ENCODE measurements at regions not wholly inside any gene's neighbourhood (a gene's known extent, or its start where the extent isn't known, plus 50 kb on each side); places are given as distances from the start of the nearest gene placed in this dataset.

DNA sequence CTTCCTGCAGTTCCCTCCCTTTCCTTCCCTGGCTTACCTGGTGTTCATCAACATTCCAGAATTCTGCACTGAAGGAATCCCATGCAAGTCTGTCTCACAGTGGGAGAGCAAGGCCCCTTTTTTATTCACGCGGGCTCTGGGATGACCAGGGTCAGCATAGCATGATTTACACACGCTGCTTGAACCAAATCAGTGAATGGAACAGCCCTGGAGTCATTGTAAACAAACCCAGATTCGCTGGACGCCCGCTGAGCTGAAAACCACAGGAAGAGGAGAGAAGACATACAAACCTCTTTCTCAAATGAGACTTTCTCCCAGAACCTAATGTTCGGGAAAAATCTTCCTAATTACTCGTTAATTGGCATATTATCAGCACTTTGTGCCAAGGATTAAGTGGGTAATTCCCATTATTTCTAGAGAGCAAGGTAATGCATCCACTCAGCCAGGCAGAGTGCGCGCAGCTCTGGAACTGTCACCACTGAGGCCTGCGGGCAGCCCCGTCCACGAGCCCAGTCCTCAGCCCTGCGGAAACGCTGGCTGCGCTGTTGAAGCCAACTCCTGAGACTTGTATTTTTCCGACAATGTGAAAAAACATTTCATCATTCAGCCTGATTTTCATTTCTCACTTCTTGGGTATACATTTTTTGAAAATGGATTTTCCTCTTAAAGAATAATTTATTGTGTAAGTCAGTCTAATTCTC is 140.0 kb downstream of the ETS2 start:
- no peak for DNase-seq (ENCODE audit: insufficient read length, low spot score)
- no peak for FAIRE-seq

DNA sequence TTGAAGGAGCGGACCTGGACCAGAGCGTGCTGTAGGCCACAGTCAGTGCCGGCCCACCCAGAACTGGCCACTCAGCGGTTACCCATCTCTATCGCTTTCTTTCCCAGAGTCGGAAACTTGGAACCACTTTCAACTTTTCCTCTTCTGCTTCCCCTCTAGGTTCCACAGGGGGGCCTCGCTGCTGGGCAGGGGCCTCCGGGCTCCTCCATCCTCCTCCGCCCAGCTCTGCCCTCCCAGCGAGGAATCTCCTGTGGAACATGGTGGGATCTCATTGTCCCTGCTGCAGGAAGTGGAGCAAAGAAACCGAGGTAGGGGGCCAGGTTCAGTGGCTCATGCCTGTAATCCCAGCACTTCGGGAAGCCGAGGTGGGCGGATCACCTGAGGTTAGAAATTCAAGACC is 139.2 kb downstream of the ETS2 start:
- FAIRE-seq: no peak
- DNase-seq (ENCODE audit: insufficient read length, low spot score): no peak

DNA sequence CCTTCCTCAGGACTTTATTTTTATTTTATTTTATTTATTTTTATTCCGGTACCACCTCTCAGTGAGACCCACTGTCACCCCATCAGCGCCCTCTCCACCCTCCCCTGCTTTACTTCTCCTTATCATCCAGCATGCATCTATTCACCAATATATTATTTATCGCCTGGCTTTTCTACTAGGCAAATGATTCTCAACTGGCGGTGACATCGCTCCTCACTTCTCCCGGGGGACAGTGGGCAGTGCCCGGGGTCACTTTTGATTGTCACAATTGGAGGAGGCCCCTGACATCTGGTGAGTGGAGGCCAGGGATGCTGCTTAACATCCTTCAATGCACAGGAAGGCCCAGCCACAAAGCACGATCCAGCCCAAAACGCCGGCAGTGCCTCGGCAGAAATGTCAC is 138.7 kb downstream of the ETS2 start:
- DNase-seq (ENCODE audit: insufficient read length, low spot score): no peak
- no peak for FAIRE-seq

DNA sequence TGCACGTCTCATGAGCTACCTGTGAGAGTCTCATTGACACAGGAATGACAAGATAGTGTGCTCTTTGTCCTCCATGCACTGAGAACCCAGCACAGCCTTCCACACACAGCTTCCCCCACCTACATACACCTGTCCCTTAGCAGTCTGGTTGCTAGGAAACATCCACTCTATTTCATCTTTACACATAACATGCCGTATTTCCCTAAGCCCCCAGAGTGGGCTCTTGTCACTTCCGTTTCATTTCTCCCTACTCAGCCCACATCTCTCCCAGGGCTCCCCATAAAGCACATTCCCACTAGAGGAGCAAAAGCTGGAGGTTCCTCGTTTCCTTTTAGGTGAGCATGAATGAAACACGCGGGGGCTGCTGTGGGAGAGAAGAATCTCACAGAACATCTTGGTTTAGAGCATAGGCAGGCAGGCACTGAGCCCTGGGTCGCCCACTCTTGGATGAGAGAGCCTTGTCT is 137.1 kb downstream of the ETS2 start:
- FAIRE-seq (no peak), DNase-seq (ENCODE audit: insufficient read length, low spot score) (no peak)

DNA sequence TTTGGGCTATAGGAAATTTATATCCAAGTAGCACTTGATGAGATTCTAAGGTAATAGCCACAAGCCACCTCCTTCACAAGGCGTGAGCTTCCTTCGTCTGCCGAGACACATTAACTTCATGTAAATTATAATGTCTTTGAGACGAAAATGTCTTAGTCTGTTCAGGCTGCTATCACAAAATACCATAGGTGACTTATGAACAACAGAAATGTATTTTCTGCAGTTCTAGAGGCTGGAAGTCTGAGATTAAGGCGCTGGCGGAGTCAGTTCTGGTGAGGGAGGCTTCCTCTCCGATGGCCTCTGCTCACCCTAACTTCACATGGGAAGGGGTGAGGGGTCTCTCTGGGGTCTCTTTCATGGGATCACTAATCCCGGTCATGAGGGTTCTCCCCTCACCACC is 133.0 kb downstream of the ETS2 start:
- FAIRE-seq (no peak), DNase-seq (ENCODE audit: insufficient read length, low spot score) (no peak)

DNA sequence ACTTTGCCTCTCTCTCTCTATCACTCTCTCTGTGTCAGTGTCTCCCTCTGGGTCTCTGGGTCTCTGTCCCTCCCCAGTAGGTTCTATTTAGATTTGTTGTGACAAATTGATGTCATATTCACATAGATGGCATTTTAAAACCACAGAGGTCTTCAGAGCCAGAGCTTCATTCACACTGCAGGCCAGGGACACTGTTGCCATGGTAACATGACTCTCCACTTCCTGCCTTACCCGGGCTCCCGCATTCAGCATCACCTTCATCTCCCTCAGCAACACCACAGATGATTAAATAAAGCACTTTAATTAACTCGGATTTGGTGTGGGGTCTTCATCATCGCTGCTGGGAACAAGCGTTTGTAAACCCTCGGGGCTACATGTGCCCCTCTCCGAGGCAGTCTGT is 132.6 kb downstream of the ETS2 start:
- DNase-seq (ENCODE audit: insufficient read length, low spot score) (no peak), FAIRE-seq (no peak)

DNA sequence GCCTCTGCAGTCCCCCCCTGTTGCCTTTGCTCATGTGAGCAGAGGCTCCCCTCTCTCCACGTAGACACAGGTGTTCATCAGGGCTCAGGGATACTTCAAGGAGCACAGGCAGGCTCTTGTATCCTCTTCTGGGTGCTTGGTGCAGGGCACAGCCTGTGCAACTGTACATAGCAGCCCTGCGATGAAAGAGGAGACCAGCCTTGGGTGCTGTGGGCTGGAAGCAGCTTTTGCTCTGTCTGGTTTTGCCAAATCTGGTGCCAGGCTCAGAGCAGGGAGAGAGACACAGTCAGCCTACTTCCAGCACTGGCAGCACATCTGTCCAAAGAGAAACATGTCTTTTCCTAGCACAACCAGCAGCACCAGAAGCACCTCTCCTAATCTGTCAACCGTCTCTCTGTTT is 132.1 kb downstream of the ETS2 start:
- DNase-seq (ENCODE audit: insufficient read length, low spot score): no peak
- no peak for FAIRE-seq

DNA sequence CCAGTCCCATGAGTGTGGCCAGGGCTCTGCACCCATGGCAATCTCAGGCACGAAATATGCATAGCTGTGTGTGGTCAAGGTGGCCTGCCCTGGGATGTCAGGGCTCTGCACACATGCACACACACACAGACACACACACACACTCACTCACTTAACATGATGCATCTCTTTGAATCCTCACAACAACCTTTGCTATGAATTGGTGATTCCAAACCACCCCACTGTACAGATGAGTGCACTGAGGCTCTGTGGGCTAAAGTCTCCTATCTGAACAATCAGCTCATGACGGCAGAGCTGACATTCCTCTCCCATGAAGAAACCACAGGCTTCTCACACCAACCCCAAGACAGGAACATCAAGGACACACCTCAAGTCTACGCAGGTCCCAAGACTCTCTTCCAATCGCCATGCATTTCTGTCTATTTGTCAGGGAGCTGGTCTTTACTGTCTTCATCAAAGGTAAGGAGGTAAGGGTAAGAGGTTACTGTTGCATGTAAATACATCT is 131.6 kb downstream of the ETS2 start:
- FAIRE-seq (no peak), DNase-seq (ENCODE audit: insufficient read length, low spot score) (no peak)

DNA sequence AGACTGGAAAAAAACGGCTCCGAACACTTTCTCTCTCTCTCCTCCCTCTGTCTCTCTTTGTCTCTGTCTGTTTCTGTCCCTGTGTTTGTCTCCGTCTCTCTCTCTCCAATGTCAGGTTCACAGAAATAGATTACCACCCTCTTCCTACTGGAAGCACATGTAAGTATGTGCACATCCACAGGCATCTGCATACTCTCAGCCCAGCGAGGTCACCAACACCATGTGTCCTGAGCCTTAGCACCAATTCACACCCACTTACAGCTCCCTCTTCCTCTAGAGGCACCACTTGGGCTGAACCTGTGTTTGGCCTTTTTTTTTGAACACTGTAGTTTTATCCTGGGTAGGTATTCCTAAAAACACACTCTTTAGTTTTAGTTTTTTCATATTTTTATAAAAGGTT is 130.5 kb downstream of the ETS2 start:
- DNase-seq (ENCODE audit: insufficient read length, low spot score): no peak
- no peak for FAIRE-seq

DNA sequence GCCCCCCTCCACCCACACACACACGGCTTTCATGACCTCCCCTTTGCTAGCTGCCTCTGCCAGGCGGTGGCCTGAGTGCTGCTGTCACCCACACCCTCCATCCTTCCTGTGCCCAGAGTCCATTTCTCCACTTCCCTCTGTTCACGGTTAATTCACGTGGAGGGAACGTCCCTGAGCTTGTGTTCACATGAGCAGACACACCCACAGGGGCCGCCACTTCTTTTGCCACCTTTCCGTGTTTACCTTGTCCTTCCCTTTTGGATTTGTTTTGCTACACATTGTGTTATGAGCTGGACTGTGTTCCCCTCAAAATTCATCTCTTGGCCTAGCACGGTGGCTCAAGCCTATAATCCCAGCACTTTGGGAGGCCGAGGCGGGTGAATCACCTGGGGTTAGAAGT is 128.0 kb downstream of the ETS2 start:
- DNase-seq (ENCODE audit: insufficient read length, low spot score) (no peak), FAIRE-seq (no peak)

DNA sequence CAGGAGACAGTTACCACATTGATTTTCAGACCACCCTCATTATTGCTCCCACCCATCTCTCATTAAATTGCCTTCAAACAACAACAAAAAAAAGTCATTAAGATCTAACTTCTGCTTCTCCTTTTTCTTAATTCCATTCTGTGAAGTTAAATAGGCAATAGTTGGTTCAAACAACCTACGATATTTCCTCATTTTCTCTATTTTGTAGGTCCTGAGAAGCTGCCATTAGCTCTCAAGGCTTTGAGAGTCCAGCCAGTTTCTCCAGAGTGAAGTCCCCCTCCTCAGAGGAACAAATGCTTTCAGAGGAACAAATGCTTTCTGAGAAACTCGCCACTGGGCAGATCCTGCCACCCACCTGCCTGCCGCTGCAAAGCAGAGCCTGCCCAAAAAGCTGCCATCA is 125.6 kb downstream of the ETS2 start:
- FAIRE-seq (no peak), DNase-seq (ENCODE audit: insufficient read length, low spot score) (no peak)

DNA sequence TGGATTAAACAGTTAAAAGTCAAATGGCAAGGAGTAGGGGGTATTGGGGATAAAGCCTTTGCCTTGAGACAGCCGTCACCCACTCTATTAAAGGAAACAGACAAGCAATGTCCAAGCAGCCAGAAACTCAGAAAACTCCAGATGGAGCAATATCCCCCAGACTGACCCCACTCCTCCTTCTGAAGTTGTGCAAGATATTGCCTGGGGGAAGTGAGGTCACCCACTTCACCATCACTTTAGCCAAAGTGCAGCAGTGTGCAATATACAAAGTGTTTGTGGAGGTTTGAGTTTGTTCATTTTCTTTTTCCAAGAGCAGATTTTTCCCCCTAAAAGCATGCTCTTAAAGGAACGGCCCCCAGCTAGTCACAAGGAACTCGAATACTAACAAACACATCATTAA is 125.1 kb downstream of the ETS2 start:
- no peak for DNase-seq (ENCODE audit: insufficient read length, low spot score)
- FAIRE-seq: no peak

DNA sequence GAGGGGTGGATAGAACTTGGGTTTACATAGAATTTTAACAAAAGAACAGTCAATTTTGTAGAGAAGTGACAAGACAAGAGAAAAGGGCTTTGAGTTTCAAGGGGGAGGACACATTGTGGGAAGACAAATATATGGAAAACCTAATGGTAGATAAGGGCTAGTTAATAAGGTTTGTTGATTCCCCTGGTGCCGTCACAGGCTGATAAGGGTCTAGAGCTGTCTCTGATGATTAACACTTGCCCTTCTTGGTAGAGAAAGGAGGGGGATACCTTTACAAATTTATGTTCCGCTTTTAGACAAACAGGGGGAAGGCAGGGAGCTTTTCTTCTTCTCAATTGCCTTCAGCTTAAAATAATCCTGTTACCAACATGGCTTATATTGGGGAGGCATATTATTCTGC is 124.3 kb downstream of the ETS2 start:
- FAIRE-seq: no peak
- DNase-seq (ENCODE audit: insufficient read length, low spot score): no peak

DNA sequence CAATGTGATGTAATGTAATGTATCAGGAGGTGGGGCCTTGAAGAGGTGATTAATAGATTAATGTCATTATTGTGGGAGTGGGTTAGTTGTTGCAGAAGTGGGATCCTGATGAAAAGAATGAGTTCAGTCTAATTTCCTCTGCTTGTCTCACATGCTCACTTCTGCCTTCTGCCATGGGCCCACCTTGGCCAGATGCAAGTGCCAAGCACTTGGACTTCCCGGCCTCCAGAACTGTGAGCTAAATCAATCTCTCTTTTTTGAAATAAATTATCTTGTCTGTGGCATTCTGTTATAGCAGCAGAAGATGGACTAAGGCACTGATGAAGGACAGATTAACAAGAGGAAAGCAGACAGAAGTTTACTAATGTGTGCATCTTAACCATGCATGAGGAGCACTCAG is 123.9 kb downstream of the ETS2 start:
- DNase-seq (ENCODE audit: insufficient read length, low spot score) (no peak), FAIRE-seq (no peak)

DNA sequence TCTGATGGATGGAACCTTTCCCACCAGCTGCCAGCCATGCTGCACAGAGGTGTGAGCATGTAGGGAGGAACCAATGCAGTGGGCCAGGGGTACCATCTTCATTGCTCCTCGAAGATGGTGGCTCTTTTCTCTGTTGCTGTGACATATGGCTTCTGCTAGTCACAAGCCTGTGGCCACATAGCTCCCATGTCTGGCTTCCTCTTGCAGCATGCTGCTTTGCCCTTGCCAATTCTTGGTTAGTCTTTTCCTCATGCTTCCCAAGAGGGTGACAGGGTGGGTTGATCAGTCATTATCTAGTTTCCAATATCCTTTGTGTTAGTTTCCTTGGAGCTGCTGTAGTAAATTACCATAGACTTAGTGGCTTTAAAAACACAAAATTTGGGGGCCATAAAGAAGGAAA is 123.4 kb downstream of the ETS2 start:
- DNase-seq (ENCODE audit: insufficient read length, low spot score) (no peak), FAIRE-seq (no peak)

DNA sequence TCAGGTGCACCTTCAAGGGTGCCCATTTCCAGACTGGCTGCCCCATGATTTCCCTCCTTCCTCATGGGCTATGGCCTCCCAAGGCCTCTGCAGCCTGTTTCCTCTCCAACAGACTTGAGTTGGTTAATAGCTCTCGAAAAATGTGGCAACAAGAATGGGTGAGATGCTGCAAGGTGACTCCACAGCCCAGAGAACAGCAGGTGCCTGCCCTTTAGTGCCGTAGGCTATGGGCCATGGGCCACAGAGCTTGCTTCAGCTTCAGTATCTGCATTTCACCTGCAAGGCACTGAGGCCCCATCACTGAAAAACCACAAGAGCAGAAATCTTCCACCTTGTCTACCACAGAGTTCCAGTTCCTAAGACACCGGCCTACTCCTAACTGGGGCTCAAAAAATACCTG is 122.0 kb downstream of the ETS2 start:
- no peak for DNase-seq (ENCODE audit: insufficient read length, low spot score)
- FAIRE-seq: no peak

DNA sequence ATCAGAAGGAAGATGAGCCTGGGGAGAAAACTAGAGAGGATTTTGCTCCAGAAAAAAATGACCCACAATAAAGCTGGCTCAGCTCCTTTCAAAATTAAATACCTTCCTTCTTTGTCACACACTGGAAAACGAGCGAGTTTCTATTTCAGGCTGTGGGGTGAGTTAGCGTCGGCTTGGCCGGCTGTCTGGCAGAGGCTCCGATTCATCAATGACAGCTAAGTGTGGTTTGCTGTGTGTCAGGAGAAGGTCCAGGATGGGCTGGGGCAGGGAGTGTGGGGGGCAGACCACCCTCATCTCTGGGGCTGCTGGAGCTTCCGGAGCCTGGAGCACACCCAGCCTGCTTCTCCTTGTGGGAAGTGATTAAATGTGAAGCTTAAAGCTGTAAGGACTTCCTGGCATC is 120.2 kb downstream of the ETS2 start:
- FAIRE-seq (no peak), DNase-seq (ENCODE audit: insufficient read length, low spot score) (no peak)

DNA sequence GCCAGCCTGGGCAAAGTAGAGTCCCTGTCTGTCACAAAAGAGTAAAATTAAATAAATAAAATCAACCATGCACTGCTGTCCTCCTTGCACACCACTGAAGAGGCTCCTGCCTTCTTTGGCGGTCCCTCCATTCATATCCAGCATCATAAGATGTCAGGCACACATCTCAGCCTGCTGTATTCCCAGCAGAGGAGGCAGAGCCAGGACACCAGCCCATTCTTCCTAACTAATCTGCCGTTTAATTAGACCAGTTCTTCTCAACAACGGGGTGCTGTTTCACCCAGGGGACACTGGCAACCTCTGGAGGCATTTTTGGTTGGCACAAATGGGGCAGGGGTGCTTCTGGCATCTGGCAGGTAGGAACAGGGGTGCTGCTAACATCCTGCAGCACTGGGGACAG is 119.7 kb downstream of the ETS2 start:
- DNase-seq (ENCODE audit: insufficient read length, low spot score) (no peak), FAIRE-seq (no peak)

DNA sequence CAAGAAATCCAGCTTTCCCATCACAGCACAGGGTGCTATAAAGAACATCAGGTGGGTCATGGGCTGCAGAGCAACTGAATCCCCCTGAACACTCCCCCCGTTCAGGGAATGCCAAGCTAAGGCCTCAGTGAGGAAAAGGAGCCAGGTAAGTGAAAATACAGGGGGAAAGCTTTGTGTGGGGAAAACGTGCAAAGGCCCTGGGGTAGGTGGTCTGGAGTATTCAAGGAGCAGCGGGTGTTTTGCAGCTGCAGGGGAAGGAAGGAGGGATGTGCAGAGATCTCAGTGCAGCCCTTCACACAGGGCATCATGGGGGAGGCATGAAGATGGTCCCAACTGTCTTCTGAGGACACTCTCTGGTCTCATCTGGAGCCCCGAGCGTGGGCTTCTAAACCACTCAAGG is 119.2 kb downstream of the ETS2 start:
- DNase-seq (ENCODE audit: insufficient read length, low spot score) (no peak), FAIRE-seq (no peak)

DNA sequence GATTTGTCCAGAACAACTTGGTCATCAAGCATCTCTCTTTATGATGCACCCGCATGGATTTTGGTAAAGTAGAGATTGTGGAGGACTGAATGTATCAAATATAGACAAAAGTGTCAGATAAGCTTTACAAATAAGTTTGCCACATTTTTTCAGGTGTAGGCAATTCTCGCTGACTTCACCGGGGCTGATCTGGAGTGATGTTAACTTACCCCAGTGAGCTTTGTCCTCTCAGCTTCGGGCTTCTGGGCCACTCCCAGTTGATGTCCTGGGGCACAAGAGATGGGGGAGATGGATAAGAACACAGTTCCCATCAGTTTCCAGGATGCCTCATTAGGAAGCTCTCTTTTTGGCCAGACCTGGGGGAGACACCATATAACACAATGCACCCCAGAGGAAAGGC is 117.7 kb downstream of the ETS2 start:
- DNase-seq (ENCODE audit: insufficient read length, low spot score) (no peak), FAIRE-seq (no peak)

DNA sequence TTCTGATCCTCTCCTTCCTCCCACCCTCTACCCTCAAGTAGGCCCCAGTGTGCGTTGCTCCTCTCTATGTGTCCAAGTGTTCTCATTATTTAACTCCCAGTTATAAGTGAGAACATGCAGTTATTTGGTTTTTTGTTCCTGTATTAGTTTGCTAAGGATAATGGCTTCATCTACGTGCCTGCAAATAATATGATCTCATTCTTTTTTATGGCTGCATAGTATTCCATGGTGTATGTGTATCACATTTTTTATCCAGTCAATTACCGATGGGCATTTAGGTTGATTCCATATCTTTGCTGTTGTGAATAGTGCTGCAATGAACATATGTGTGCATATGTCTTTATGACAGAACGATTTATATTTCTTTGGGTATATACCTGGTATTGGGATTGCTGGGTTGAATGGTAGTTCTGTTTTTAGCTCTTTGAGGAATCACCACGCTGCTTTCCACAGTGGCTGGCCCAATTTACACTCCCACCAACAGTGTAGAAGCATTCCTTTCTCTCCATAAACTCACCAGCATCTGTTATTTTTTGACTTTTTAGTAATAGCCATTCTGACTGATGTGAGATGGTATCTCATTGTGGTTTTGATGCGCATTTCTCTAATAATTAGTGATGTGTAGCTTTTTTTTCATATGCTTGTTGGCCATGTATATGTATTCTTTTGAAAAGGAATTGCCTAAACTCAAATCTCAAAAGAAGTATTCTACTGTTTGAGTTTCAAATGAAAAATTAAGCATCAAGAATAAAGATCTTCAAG is 116.9 kb downstream of the ETS2 start:
- FAIRE-seq (no peak), DNase-seq (ENCODE audit: insufficient read length, low spot score) (no peak)

DNA sequence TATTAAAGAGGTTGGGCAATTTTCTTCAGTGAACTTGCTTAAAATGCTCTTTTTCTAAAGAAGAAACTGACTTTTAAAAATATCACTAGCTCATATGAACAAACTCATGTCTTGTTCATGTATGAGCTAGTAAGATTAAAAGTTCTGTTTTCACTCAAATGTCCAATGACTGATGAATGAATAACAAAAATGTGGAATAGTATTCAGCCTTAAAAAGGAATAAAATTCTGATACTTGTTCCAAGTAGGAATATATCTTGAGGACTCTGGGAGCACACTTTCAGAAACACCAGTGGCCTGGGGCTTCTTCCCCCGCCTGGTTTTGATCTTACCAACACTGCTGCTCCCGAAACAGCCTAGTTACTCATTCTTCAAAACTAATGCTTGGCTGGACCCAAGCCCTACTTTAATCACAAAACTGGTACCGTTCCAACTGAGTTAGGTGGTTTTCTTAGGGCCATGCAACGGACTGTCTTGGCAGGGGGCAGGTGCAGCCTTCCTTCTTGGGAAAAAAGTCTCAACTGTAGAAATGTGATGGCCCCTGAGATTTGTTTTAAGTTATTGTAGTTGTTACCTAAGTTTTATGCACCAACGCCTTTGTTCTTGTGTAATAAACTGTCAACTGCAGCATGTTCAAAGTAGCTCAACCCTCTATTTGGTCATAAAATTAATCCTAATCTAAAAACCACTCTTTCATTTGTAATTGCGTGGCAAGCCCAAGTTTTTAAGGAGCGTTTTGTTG is 116.0 kb downstream of the ETS2 start:
- FAIRE-seq: no peak
- DNase-seq (ENCODE audit: insufficient read length, low spot score): no peak

Measured in GM19239 (cell line).